Stimulated activated CD4-positive, alpha-beta T cell treated with anti-CD3 and anti-CD28 coated beads, Interleukin-4, amount 100 ng/mL, for 4 hours (primary cell): ENCODE measurements at regions not wholly inside any gene's neighbourhood (a gene's known extent, or its start where the extent isn't known, plus 50 kb on each side); places are given as distances from the start of the nearest gene placed in this dataset.

Experiments used
- DNase-seq, 2 experiments: peaks; one replicate each; pipeline ENCODE4 v3.0.0-alpha.2; 2020

DNA sequence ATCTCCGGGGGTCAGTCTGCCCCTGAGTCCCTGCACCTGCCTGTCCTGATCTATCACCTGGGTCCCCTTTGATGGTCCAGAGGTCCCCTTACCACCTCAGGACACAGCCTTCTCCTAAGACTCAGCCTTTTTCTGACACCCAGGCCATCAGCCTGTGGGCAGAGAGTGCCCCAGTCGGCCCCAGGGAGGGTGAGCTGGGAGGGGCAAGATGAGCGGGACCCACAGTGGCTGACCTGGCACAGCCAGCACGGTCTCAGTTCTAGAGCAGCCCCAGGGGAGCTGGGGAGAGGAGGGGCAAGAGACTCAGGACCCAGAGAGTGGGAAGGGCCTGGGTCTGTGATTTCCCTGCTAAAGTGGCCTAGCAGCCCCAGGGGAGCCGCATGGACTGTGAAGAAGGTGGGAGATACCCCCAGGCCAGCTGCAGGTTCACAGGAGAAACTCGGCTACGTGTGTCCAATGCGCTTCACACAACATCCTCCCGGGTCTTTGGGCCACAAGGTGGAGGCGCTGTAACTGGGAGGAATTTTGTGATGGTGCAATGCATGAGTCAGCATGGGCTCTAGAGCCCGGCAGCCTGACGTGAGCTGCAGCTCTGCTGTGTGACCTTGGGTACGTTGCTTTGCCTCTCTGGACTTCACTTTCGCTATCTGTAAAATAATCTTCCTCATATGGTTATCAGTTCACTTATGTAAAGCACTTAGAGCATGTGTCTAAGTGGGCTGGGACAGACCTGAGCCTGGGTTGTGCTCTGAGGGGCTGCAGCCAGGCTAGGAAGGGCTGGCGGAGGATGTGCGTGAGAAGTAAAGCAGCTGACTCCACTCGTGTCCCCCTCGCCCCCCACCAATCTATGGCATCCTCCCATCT, 67.2 kb upstream of the LHX1 start:
- no peak for DNase-seq

DNA sequence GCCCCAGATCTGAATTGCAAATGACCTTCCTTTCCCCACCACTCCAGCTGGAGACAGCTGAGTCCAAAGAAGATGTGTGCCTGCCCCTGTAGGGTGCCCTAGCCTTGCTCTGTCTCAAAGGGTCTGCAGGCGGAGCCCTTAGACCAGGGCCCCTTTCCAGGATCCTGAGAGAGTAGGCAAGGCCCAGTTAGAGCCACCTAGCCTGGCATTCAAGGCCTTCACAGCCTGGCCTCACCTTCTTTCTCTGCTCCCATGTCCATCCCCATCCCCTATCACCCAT, 66.6 kb upstream of the LHX1 start:
- no peak for DNase-seq

DNA sequence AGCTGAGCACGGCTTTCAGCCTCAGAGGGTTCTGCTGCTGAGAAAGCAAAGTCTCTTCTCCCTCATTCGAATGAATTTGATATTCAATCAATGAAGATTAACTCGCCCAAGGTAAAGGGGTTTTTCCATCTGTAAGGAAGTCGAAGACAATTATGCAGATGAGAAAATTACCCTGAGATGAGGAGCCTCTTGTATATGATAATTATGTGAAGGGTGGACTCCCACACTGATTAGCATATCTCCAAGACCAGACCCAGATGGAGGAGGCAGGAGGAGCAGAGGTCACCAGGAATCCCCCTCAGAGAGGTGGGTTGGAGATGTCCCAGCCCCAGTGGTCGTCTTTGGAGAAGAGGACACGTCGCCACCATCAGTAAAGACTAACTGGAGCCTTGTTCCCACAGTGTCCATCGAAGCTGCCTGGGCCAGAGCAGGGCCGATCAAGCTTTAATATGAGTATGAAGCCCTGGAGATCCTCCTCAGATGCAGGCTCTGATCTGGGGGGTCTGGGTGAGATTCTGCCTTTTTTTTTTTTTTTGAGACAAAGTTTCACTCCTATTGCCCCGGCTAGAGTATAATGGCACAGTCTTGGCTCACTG, 61.5 kb upstream of the LHX1 start:
- no peak for DNase-seq

DNA sequence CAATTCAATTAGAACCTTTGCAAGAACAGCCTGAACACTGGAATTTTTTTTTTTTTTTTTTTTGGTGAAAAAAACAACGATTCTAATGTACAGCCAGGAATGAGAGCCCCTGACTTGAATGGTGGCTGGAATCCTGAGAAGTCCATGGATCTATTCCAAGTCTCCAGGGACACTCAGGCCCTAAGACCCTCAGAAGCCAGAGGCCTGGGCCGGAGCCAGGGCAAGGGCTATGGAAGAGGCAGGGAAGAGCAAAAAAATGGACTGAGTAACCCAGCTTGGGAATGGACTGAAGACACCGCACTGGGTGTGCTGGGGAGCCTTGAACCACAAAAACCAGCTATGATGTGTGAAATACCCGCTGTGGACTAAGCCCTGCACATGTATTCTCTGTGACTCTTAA, 60.3 kb upstream of the LHX1 start:
- DNase-seq = no peak

DNA sequence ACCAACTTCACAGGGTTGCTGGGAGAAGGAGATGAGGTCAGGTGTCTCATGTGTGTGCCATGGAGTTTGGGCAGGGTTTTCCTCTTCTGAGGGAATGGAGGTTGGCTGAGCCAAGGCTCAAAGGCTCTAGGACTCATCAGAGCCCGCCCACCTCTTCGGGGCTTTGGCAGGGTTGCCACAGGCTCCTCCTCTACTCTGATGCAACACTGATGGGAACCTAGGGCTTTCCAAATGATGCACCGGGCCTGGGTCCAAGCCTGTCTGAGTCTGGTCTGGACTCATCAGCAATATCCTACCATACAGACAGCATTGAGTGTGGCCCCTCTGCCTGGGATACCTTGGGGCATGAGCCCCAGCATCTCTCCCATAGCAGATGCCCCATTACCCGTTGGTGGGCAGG, 59.5 kb upstream of the LHX1 start:
- no peak for DNase-seq

DNA sequence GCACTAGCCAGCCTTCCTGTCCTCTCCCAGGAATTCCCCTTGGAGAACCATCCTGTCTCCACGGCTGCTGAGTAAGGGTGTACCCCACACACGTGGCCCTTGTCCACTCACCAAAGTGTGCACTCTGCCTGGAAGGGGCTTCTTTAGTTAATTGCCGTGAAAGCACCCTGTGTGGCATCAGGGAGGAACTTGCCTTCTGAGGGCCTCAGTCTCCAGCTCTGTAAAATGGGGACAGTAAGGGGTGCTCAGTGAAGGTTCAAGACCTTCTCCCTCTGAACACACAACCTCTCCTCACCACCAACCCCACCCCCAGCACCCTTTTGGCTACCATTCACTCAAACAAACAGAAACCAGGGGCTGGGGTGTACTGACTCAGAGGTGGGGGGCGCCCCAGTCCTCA, 59.1 kb upstream of the LHX1 start:
- no peak for DNase-seq

DNA sequence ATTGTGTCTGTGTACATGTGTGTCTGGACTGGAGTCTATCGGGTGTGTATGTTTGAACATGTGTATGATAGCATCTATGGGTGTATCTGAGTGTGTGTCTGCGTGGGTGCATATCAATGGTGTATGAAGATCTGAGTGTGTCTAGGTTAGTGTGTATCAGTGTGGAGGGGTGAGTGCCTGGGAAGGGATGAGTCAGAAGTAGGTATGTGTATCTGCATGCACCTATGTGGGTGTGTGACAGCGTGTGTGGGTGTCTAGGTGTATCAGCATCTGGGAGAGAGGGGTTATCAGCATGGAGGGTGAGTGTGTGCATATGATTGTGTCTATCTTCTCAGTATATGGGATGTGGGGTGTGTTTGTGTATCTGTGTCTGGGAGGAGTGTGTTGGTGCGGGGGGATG, 58.2 kb upstream of the LHX1 start:
- DNase-seq = peak in 1 of 2 experiments; percentile 50

DNA sequence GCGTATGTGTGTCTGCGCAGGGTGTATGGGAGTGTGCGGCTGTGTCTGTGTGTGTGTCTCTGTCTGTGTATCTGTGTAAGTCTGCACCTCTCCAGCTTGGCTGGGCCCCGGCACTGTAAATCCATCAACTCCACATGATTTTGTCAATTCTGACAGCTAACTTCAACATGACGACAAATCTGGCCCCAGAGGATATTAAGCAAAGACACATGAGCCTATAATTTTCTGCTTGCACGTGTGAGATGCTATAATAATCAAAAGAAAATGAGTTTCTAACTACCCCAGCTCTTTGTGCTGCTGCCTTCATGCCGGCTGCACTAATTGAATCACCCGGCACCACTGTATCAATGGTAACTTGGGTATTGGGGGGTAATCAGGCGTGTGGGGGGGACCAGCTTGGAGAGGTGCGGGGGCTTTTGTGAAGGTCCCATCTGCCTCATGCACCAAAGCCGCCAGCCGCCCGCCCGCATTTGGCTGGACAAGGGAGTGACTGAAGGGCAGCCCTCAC, 57.6 kb upstream of the LHX1 start:
- no peak for DNase-seq

DNA sequence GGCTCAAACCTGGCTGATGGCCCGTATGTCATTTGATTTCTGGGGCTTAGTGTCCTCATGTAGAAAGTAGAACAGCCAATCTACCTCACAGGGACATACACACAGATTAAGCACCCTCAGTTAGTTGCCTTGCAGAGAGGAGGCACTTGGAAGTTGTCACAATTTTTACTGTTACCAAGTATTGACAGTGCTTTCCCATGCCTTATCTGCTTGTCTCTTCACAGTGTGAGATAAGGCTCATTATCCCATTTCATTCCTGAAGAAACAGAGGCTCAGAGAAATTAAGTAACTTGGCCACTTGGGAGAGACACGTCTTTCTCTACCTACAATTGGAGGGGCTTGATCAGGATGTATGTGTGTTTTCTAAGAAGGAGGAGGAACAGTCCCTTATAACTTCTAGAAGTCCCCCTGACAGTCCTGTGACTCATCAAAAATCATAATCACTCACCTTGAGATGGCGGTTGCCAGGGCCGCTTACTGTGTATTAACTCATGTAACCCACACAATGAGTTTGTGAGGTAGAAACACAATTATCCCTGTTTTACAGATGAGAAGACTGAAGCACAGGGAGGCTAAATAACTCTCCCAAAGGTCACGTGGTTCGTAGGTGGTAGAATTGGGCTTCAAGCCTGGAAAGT, 56.9 kb upstream of the LHX1 start:
- no peak for DNase-seq

DNA sequence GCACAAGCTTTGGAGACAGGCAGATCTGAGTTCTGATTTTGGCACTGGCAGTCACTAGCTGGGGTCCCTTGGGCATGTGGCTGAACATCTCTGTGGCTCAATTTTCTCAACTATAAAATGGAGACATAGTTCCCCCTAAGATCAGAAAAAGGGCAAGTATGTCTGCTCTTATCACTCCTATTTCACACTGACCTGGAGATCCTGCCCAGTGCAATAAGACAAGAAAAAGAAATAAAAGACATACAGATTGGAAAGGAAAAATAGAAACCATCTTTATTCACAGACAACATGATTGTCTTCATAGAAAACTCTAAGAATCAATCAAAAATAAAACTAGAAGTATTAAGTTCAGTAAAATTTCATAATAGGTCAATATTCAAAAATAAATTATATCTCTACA, 56.0 kb upstream of the LHX1 start:
- DNase-seq = no peak

DNA sequence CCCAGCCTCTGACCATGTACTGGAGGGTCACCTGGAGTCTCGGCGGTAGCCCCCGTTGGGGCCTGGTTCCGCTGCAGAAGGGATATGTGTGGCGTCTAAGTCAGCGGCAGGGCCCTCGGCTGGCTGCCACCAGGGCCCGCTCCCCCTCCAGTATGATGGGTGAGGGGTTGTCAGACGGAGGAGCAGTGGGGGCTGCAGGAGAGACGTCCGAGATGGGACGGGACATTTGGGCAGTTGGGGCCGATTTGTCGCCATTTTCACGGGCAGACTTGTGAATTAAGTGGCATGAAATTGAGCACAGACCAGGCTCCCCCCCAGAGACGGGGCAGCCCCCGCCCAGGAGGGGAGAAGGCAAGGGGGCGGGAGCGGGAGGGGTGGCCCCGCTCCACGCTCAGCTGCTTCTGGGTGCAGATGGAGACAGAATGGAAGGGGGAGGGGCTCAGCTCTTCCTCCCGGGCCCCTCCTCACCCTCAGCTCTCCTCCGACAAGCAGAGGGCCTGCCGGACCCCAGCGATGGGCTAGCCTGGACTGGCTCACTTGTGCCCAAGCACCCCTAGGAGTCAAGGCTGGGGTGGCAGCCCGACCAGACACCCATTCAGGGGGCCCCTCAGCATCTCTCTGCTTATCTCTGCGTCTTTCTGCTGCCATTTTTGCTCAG, 52.7 kb upstream of the LHX1 start:
- no peak for DNase-seq

DNA sequence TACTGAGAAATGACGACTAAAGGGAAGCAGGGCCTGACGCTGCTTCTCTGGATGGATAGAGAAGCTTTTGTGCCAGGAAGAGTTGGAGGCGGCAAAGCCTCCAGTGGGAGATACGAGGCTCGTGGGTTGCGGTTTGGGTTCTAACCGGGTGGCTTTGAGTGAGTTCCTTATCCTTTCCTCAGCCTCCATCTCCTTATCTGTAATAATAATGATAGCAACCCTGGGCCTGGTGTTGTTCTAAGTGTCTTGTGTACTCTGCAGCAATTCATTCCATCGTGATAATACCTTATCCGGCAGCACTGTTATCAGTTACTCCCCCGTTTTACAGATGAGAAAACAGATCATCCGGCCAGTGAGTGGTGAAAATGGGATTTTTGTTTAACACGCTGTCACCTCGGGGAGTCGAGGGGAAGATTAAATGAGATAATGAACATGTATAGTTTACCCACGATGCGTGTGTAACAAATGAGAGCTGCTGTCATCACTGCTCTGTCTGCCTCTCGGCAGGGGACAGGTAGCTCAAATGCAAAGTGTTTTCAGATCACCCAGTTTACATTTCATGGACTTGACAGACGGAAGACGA, 52.0 kb upstream of the LHX1 start:
- no peak for DNase-seq

DNA sequence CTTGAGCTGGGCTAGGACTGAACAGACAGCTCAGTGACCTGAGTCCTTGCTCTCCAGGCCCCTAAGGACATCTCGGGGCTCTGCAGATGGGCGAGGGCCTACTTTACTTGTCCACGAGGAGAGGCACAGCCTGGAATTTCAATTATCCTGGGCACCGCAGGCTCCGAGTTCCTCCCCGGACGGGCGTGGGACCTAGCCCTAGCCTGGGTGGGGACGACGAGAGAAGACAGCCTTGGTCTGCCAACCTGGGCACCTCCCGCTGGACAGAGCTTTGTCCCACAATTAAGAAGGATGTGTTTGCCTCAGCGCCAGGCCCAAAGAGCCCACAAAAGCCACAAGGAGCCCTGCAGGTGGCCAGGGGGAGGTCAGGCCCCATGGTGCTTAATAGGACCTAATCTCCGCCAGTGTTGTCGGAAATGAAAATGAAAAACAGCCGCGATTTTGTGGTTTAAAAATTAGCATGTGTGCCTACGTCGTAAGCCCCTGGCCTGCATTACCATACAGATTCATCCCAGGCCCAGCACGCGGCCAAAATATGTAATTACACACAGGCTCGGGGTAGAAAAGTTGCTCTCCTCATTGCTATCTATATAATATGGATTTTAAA, 51.4 kb upstream of the LHX1 start:
- DNase-seq = no peak
